ENCODE measurements at regions not wholly inside any gene's neighbourhood (a gene's known extent, or its start where the extent isn't known, plus 50 kb on each side); places are given as distances from the start of the nearest gene placed in this dataset.

DNA sequence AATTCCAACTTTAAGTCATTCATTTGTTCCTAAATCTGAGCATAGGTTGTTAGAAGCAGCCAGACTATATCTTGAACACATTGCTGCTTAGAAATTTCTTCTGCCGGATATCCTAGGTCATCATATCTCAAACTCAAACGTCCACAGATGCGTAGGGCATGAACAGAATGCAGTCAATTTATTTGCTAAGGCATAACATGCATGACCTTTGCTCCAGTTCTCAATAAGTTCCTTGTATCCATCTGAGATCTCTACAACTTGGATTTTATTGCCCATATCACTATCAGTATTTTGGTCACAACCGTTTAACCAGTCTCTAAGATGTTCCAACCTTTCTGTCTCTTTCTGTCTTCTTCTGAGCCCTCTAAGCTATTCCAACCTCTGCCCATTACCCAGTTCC is 210.9 kb upstream of the MANEA start:
- no peak for DNase-seq

DNA sequence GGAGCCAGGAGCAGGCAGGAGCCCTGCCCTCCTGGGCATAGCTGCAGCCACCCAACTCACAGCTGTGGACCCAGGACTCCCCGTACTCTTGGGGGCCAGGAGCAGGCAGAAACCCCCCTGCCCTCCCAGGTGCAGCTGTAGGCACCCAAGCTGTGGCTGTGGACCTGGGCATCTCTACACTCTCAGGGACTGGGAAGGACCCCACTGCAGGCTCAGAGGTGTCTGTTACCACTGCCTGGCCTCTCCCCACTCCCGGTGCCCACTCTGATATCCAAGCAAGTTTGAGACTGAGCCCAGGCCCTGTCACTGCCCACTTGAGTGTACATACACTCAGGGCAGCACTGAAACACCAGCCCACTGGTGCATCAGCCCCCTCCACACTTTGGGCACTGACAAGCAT is 193.5 kb upstream of the MANEA start:
- no peak for DNase-seq

DNA sequence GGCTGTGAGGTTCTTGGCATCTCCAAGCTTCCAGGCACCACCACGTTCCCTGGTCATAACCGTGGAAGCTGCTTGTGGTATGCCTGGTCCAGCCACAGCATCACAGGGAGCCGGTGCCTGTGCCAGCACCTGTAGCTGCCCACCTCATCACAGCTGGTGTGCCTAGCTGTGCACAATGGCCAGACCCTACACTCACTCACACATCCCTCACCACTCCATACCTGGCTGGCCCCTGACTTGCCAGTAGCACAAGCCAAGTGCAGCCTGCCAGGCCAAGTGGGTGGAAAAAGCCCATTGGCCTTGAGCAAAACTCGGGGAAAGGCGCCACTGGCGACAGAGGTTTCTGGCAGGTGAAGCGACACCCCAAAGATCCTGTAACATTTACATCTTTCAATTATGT is 192.3 kb upstream of the MANEA start:
- DNase-seq, result no peak

DNA sequence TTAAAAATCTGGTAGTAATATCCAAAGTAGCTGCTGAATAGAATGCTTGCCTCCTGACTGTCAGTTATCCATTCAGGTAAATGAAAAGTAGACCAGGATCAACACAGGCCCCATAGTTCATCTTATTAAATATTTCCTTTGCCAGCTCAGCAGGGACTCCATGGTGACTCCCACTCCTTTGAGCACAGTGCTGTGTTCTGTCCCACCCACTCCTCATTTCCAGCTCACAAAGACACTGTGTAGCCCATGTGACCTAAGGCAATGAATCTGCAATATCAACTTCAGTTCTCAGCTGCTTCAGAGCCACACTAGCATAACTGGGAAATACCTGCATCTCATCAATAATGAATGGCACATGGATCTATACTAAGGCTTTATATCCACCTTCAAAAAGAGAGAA is 189.5 kb upstream of the MANEA start:
- DNase-seq, result no peak

DNA sequence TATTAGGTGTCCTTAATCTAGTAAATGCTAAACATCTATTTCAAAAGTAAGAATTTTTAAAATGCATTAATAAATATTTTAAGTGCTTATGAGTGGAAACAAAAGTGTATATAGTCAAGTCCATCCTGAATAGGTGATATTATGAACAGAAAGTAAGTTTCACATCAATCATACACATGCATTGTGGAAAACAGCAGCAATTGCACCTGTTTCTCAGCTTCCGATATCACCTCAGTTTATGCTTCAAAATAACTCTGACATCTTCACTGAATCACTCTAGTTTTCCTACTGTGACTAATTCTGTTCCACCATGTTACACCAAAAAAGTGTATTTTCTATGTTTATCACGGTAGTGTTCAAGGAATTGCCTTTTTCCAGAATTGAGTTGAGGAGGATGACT is 172.6 kb upstream of the MANEA start:
- no peak for DNase-seq

DNA sequence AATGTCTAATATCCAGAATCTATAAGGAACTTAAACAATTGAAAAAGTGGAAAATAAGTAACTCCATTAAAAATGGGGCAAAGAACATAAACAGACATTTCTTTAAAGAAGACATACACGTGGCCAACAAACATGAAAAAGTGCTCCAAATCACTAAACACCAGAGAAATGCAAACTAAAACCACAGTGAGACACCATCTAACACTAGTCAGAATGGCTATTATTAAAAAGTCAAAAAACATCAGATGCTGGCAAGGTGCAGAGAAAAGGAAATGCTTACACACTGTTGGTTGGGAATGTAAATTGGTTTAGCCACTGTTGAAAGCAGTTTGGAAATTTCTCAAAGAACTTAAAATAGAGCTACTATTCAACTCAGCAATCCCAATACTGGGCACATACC is 169.2 kb upstream of the MANEA start:
- no peak for DNase-seq

DNA sequence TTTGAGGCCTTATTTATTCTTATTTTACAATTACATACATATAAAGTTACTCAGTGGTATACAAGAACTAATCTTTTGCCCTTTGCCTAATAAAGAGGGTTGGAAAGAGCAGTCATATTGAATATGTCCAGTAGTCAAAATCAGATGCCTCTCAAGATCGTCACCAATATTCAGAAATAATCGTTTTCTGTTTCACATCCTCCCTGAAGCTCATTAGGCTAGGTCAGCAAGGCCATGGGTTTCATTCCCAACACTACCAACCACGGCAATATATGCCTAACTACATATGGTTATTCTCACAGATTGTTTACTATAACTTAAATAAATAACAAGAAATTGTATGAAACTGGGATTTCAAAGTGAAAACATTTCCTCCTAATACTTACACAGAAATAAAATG is 167.2 kb upstream of the MANEA start:
- no peak for DNase-seq

DNA sequence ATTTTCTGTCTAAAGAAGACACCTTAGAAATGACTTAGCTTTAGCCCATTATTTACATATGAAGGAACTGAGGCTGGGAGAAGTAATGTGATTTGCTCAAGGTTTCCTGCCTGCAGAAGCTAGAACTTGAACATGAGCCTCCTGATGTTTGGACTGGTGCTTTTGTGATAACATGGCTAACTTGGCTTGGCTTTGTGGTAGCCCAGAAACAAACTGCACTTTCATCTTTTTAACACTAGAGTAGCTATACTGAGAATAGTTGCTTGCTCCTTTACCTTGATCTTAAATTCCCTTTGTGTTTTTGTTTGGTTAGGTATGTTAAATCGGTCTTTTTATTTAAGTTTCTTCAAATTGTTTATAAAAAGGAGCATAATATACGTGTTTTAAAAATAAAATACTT is 163.5 kb upstream of the MANEA start:
- no peak for DNase-seq

DNA sequence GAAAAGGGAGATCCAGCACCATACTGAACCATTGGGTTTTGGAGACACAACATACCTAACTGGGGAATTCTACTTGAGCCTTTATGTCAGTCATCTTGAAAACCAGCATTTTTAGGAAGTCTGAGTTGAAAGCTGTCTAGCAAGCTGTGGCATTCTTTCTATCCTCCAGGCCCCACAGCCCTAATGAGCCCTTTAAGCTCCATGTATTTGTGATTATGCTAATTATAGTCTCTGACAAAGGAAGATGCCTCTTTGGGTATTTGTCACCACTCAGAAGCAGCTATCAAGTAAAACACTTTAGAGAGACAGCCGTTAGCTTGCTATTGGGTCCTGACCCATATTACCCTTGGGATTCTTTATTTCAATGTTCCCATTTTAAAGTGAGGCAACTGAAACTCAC is 159.5 kb upstream of the MANEA start:
- no peak for DNase-seq

DNA sequence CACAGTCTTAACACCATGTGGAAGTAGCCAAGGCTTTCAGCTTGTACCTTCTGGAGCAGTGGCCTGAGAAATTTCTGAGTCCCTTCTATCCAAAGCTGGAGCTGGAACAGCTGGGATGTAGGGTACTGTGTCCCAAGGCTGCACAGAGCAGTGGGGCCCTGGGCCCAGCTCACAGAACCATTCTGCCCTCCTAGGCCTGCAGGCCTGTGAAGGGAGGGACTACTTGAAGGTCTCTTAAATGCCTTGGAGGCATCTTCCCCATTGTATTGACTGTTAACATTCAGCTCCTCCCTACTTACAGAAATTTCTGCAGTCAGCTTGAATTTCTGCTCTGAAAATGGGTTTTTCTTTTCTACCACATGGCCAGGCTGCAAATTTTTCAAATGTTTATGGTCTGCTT is 156.5 kb upstream of the MANEA start:
- no peak for DNase-seq

DNA sequence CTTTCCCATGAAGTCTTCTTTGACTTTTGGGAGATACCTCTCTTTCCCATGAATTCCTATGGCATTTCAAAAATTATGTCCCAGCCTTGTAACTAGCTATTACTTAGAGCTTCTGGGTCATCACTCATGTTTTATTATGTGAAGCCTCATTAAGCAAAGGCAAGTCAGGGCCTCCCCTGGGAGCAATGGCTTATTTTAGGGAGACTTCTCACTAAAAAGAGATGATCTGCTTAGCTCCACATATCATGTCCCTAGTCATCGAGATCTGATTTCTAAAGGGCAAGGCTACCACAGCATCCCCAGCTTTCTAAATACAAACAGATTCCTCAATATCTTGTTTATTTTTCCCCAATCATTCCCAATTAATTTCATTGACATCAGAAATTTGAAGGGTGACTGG is 154.0 kb upstream of the MANEA start:
- no peak for DNase-seq

DNA sequence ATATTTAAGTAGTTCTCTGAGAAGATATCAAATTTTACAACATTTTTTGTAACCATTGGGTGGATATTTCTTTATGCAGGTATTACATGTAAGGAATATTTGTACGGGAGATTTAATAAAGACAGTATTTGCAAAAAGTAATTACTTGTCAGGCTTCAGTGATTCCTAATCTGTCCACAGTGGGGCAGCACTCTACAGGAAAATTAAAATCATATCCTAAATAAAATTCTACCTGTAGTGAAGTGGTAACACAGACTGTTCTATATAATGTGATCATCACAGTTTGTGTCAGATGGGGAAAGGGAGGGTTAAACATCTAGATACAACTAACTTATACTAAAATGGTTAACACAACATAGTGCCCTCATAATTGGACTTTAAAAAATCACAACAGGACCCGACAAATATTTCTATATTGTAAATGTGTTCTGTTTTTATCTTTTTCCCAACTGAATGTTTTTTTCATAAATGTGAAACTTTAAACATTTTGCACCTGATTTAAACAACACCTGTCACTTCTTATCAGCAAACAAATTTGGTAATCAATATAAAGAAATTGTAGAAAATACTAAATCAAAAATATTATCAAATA is 145.6 kb upstream of the MANEA start:
- peak; percentile 21 for DNase-seq

DNA sequence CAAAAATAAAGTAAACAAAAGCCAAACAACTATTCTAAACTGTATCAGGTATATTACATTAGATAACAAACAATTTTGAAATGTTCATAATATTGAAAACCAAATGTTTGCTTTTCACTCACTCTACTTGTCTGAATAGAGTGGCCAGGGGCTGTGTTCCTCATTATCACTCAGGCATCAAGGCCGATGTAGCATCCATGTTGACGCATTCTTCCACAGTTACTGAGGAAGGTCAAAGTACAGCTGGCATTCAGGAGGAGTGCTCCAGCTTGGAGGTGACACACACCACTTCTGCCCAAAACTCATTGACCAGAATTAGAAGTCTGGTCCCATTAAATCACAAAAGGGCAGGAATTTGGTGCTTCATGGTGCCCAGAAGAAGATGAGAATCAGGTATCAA is 137.6 kb upstream of the MANEA start:
- no peak for DNase-seq

DNA sequence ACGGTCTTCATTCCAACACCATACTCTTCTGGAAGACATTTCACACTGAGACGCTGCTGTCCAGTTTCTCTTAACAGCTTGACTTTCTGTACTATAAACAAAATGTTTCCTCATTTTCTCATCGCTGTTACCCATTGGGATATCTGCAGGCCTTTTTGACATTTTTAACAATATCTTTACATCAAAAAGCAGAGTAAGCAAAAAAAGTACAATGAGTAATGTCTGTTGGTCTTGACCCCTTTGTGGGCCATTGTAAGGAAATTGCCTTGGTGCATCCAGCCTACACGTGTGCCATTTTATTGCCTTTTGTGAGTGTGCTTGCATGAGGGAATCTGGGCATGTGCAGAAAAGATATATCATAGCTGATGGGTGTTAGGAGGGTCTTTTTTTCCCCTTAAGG is 129.1 kb upstream of the MANEA start:
- DNase-seq, result no peak

DNA sequence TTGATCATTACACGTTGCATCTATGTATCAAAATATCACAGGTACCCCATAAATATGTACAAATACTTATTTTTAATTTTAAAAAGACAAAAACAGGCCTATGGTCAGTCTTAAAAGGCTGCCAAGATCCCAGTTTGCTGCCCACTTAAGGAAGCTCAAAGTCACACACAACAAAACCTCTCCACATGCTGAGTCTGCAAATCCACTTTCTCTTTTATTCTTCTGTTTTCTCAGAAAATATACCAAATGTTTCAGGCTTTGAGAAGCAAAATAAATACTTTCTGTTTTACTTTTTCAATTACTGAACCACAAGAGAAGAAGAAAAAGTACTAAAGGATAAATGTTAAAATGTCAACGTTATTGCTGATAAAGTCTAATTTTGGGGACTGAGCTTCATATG is 107.8 kb upstream of the MANEA start:
- no peak for DNase-seq

DNA sequence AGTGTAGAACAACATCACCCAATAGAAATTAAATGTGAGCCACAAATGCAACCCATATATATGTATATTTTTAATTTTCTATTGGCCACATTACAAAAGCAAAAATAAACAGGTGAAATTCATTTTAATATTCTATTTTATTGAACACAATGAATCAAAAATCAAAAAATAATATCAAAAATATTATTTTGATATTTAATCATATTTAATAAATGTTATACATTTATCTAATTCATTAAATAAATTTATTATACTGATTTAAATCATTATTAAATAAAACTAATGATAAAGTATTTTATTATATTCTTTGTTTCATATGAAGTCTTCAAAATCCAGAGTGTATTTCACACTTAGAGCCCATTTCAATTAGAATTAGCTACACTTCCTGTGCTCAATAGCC is 98.4 kb upstream of the MANEA start:
- DNase-seq, result no peak

DNA sequence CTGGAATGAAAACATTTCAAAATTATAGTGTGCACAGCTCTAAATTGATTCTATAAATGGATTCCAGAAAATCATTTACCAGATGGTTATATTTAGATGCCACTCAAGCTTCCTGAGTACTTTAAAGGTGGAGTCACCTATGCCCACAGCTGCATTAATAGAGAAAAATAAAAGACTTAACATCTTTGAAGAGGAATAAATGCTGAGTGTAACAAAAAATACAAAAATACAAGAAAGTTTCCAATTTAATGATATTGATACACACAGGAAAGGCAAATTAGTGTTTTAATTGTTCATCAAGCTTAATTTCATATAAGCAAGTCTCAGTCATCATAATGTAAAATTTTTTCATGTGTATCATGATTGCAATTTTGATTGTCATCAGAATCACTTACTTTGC is 89.5 kb upstream of the MANEA start:
- DNase-seq, result no peak

DNA sequence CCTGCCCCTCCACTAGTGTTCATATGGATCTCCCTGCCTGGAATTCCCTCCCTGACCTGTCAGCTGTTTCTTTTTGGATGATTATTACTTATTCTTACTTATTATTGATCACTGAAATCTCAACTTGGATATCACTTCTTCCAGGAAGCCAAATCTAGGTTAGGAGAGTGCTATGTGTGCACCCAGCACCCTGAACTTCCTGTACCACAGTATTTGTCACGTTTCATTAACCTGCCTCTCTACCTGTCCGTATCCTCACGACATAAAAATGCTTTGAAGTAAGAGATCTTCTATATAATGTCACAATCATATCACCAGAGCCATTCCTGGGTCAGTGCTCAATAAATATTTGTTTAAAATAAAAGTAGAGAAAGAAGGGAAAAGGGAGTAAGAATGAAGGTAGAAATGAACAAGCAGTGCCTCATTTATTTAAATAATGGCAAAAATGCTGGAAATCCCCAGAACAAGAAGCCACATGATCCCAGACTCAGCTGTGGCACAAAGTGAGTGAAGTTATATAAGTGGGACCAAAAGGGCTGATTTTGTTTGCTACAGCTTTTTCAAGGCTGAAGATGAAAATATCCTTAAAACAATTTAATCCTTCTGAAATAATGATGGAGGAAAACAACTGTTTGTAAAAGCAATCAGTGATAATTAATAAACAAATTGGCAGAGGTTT is 88.0 kb upstream of the MANEA start:
- DNase-seq, result no peak

DNA sequence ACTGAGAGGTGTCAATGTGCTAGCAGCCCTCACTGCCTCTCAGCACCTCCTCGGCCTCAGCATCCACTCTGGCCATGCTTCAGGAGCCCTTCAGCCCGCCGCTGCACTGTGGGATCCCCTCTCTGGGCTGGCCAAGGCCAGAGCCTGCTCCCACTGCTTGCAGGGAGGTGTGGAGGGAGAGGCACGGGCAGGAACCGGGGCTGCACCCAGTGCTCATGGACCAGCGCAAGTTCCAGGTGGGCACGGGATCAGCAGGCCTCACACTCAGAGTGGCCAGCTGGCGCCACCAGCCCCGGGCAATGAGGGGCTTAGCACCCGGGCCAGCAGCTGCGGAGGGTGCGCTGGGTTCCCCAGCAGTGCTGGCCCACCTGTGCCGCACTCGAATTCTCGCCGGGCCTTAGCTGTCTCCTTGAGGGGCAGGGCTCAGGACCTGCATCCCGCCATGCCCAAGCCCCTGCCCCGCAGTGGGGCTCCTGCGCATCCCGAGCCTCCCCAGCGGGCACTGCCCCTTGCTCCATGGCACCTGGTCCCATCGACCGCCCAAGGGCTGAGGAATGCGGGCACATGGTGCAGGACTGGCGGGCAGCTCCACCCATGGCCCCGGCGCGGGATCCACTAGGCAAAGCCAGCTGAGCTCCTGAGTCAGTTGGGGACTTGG is 80.4 kb upstream of the MANEA start:
- DNase-seq, result no peak

DNA sequence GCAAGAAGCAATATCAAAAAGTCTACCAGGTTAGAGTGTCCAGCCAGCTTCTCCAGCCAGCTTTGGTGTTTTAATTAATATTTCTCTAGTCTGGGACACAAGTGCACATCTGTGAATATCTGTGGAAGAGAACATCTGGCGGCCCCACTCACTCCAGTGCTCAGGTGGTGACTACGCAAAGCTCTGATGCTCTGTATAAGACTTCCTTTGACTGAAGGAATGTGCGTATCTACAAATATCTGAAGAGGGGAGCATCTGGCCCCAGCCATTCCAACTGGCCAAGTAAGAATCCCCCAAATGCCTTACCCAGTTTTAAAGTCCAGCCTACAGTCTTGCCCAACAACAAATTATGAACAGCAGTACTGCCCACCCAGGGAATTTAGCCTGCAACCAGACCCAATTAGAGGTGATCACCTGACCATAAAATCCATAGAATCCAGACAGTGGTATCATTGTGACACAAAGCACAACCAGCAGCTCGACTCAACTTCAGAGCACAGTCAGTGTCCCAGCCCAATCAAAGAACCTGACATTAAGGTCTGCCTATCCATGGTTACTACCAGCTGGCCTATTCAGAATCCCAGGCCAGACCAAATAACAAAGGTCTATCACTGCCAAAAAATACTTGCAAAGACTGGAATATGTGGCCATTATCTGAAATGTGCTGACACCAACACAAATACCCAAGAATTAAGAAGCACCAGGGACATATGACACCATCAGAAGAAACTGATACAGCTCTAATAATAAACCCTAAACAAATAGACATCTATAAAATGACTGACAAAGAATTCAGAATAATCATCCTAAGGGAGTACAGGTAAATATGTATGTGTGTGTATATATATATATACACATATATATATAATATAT is 76.1 kb upstream of the MANEA start:
- no peak for DNase-seq

DNA sequence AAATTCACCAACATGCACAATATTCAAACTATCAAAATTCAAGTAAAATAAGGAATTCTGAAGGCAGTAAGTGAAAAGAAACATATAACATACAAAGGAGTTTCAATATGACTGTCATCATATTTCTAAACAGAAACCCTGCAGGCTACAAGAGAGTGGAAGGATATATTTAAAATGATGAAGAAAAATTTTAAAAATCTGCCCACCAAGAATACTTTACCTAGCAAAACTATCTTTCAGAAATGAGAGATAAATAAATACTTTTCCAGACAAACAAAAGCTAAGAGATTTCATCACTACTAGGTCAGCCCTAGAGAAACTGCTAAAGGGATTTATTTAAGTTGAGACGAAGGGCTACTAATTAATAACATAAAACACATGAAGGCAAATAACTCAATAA is 73.8 kb upstream of the MANEA start:
- DNase-seq, result no peak

DNA sequence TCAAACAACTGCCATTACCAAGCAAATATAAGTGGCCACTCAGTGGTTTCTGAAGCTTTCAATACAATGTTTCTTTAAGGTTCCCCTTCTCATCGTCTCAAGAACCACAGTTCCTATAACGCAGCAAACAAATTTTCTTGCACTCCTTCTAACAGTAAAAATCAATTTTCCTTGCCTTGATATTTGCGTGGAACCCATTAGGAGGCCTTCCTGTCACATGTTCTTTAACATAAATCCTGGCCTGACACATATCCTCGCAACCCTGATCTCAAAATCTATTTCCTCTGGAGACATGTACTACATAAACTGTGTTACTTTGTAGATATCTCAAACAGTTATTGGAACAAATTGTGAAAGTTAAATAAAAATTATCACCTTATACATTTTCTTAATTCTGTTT is 65.9 kb upstream of the MANEA start:
- no peak for DNase-seq

DNA sequence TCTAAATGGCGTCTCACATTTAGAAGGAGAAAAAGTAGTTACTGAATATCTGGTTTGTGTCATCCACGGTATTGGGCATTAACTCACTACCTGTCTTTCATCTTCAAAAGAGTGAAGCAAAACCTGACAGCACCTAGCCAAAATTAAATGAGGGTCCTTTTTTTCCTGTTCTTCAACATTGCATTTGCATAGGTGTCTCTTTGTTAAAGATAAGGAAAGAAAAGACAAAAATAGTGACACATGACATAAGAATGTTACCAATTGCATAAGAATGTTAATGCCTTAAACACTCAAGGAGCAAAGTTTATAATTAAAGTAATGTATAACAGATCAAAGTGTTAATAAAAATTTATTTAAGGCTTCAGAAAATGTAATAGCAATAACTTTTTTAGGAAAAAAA is 61.4 kb upstream of the MANEA start:
- no peak for DNase-seq

DNA sequence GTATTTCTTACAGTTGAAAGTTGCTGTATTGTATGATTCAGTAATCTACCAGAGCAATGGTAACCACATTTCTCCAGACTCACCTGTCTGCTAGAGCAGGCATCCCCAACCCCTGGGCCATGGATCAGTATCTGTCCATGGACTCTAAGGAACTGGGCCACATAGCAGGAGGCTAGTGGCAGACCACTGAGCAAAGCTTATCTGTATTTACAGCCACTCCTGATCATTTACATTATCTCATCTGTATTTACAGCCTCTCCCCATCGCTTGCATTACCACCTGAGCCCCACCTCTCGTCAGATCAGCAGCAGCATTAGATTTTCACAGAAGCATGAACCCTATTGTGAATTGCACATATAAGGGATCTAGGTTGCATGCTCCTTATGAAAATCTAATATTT is 60.3 kb upstream of the MANEA start:
- DNase-seq, result no peak

Data from activated T-cell treated with anti-CD3 and anti-CD28 coated beads, Interleukin-2, amount 50 U/mL, for 1 hour (primary cell).